GM23338 (cell line): ENCODE measurements at regions not wholly inside any gene's neighbourhood (a gene's known extent, or its start where the extent isn't known, plus 50 kb on each side); places are given as distances from the start of the nearest gene placed in this dataset.

Source experiments
- ATAC-seq: fragments of 200-7000 bp; cut with Tn5 transposase; 3 replicates; pipeline ENCODE4 v1.9.1; 2020
- DNase-seq: peaks from one replicate; pipeline ENCODE4 v3.0.0-alpha.2; 2015; ENCODE audit warnings: low spot score
- H2AFZ ChIP-seq: fragments of 200-600 bp; sonication (generic); 2 replicates; pipeline ENCODE4 v1.8.0; 2016; ENCODE audit warnings: antibody characterized with exemption, mild to moderate bottlenecking, moderate library complexity
- H3F3A ChIP-seq: fragments of 200-600 bp; sonication (generic); replicated peaks from 2 replicates; pipeline ENCODE4 v1.8.0; 2017; ENCODE audit warnings: antibody characterized with exemption, mixed run types, low read depth
- H3K27ac ChIP-seq: fragments of 200-600 bp; sonication (generic); 2 replicates; pipeline ENCODE4 v1.6.1; 2016; ENCODE audit warnings: low read depth
- H3K27me3 ChIP-seq: fragments of 200-600 bp; sonication (generic); 2 replicates; pipeline ENCODE4 v1.8.0; 2016; ENCODE audit warnings: mild to moderate bottlenecking, mixed run types, moderate library complexity; ENCODE audit not compliant: insufficient read depth
- H3K36me3 ChIP-seq: fragments of 200-600 bp; sonication (generic); 2 replicates; pipeline ENCODE4 v1.8.0; 2016; ENCODE audit warnings: mild to moderate bottlenecking; ENCODE audit not compliant: insufficient read depth
- H3K4me1 ChIP-seq: fragments of 200-600 bp; sonication (generic); 2 replicates; pipeline ENCODE4 v1.8.0; 2016; ENCODE audit warnings: mild to moderate bottlenecking, moderate library complexity; ENCODE audit not compliant: insufficient read depth
- H3K4me2 ChIP-seq: fragments of 200-600 bp; sonication (generic); 2 replicates; pipeline ENCODE4 v1.7.1; 2017; ENCODE audit warnings: mixed run types
- H3K4me3 ChIP-seq: fragments of 200-600 bp; sonication (generic); 2 replicates; pipeline ENCODE4 v1.6.1; 2016; ENCODE audit warnings: mixed run types
- H3K79me2 ChIP-seq: fragments of 200-600 bp; sonication (generic); replicated peaks from 2 replicates; pipeline ENCODE4 v1.8.0; 2017; ENCODE audit warnings: mild to moderate bottlenecking; ENCODE audit not compliant: insufficient read depth
- H3K9me2 ChIP-seq: fragments of 200-600 bp; sonication (generic); 2 replicates; pipeline ENCODE4 v1.8.0; 2017; ENCODE audit not compliant: insufficient read depth
- H4K20me1 ChIP-seq: fragments of 200-600 bp; sonication (generic); replicated peaks from 2 replicates; pipeline ENCODE4 v1.8.0; 2017; ENCODE audit warnings: mild to moderate bottlenecking; ENCODE audit not compliant: insufficient read depth
- H3K27ac Mint-ChIP-seq: 2 replicates; pipeline ENCODE4 v1.8.0; 2020; ENCODE audit warnings: inconsistent platforms, mild to moderate bottlenecking, moderate library complexity, mixed read lengths
- H3K27me3 Mint-ChIP-seq: 3 replicates; pipeline ENCODE4 v1.8.0; 2022; ENCODE audit warnings: low read depth, mild to moderate bottlenecking, moderate library complexity, mixed read lengths, inconsistent platforms; ENCODE audit not compliant: insufficient read depth, poor library complexity
- H3K36me3 Mint-ChIP-seq: 3 replicates; pipeline ENCODE4 v1.8.0; 2021; ENCODE audit warnings: low read depth, mild to moderate bottlenecking, inconsistent platforms, moderate library complexity, mixed read lengths
- H3K4me1 Mint-ChIP-seq: 3 replicates; pipeline ENCODE4 v1.8.0; 2020; ENCODE audit warnings: mild to moderate bottlenecking, inconsistent platforms, mixed read lengths
- H3K4me3 Mint-ChIP-seq: 3 replicates; pipeline ENCODE4 v1.8.0; 2021; ENCODE audit warnings: moderate library complexity, mild to moderate bottlenecking, inconsistent platforms, mixed read lengths
- H3K9me3 Mint-ChIP-seq: 3 replicates; pipeline ENCODE4 v1.8.0; 2020; ENCODE audit warnings: moderate library complexity, mild to moderate bottlenecking, inconsistent platforms, mixed read lengths
- NANOG ChIP-seq: IDR thresholded peaks from 2 replicates; pipeline ENCODE4 v1.6.1; 2016; ENCODE audit warnings: antibody characterized with exemption, borderline replicate concordance
- REST ChIP-seq: IDR thresholded peaks from one replicate; pipeline ENCODE4 v1.6.1; 2018; ENCODE audit warnings: antibody characterized with exemption; ENCODE audit not compliant: unreplicated experiment
- ZNF462 ChIP-seq: fragments of 250-450 bp; sonication (Bioruptor Pico); IDR thresholded peaks from 2 replicates; pipeline ENCODE4 v1.5.0; 2020; ENCODE audit warnings: mild to moderate bottlenecking, moderate library complexity

DNA sequence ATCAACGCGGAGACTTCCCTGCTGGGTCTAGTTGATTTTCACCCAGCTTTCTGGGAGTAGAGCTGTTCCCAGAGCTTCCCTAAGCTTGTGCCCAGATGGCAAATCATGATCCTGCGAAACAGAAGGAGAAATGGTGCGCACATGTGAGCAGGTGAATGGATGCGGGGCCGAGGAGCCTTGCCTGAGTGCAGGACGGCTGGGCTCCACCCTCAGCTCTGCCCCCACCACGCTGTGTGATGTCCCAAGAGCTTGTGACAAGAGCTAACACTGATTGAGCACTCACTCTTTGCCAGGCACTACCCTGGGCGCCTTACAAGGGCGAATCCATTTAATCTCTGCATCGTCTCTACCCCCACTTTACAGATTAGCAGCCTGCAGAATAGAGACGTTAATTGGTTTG is 162.7 kb upstream of the RPL38 start:
- H3K9me2 ChIP-seq: no peaks in the 10 kb centered on the region
- H3F3A ChIP-seq: no peaks in the 10 kb centered on the region
- no peak overlapping the region for H3K27ac Mint-ChIP-seq
- no peaks in the 10 kb centered on the region for H3K79me2 ChIP-seq
- H3K4me1 Mint-ChIP-seq: no peaks in the 10 kb centered on the region
- H3K4me3 Mint-ChIP-seq: no peak overlapping the region
- TF ChIP-seq REST (no peak), ZNF462 (CRISPR knock-in tag) (no peak), NANOG (no peak)
- no peaks in the 10 kb centered on the region for H3K4me1 ChIP-seq
- H3K4me3 ChIP-seq: no peak overlapping the region
- H3K27me3 ChIP-seq: no peaks in the 10 kb centered on the region
- H3K36me3 ChIP-seq: no peaks in the 10 kb centered on the region
- no peaks in the 10 kb centered on the region for H3K36me3 Mint-ChIP-seq
- no peak overlapping the region for H3K4me2 ChIP-seq
- H4K20me1 ChIP-seq: no peaks in the 10 kb centered on the region
- H3K9me3 Mint-ChIP-seq: no peaks in the 10 kb centered on the region
- H3K27ac ChIP-seq: no peak overlapping the region
- no peak for ATAC-seq
- no peak for DNase-seq
- H3K27me3 Mint-ChIP-seq: peaks cover 7% of the 10 kb centered on the region
- H2AFZ ChIP-seq: peak overlapping the region; percentile 47; the same call in 1 of the 2 replicates
